ENCODE measurements at regions not wholly inside any gene's neighbourhood (a gene's known extent, or its start where the extent isn't known, plus 50 kb on each side); places are given as distances from the start of the nearest gene placed in this dataset.

DNA sequence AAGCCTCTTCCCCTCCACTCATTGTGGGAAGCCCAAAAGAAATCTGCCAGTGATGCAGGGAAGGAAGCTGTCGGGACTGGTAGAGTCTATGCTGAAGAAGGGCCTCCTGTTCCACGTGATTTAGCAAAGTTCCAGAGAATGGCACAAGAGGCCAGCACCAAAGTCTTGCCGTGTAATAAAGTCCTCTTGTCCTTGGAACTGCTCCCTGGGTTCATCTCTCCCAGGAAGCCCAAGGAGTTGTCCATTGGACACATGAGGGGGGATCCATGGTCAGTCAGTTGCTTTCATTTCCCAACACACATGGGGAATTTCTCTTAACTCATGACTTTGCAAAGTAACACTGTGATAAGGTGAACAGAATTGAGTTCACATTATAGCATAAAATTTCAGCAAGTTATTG lies 116.1 kb upstream of the RAB4A start:
- TF ChIP-seq CTCF (IDR thresholded peaks at IDR 0.05; ENCODE audit: low read depth, low read length, missing input control) (no peak), JUND (IDR thresholded peaks at IDR 0.05) (no peak), ATF3 (IDR thresholded peaks at IDR 0.05) (no peak), REST (IDR thresholded peaks at IDR 0.05) (no peak), TAF1 (conservative IDR thresholded peaks at IDR 0.05) (no peak), GABPA (IDR thresholded peaks at IDR 0.05 in 1 of 2, conservative IDR thresholded peaks at IDR 0.05 in 1 of 2) (no peak), MAX (IDR thresholded peaks at IDR 0.05) (no peak), FOXA1 (IDR thresholded peaks at IDR 0.05) (no peak), EGR1 (IDR thresholded peaks at IDR 0.05; ENCODE audit: low read depth in 2 of 2) (no peak), HNF4A (conservative IDR thresholded peaks at IDR 0.05) (no peak), RAD21 (IDR thresholded peaks at IDR 0.05) (no peak), RXRA (IDR thresholded peaks at IDR 0.05) (no peak), YY1 (IDR thresholded peaks at IDR 0.05) (no peak)
- TF ChIP-seq, protein P1, sequence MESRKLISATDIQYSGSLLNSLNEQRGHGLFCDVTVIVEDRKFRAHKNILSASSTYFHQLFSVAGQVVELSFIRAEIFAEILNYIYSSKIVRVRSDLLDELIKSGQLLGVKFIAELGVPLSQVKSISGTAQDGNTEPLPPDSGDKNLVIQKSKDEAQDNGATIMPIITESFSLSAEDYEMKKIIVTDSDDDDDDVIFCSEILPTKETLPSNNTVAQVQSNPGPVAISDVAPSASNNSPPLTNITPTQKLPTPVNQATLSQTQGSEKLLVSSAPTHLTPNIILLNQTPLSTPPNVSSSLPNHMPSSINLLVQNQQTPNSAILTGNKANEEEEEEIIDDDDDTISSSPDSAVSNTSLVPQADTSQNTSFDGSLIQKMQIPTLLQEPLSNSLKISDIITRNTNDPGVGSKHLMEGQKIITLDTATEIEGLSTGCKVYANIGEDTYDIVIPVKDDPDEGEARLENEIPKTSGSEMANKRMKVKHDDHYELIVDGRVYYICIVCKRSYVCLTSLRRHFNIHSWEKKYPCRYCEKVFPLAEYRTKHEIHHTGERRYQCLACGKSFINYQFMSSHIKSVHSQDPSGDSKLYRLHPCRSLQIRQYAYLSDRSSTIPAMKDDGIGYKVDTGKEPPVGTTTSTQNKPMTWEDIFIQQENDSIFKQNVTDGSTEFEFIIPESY (IDR thresholded peaks at IDR 0.05) = no peak

Data from liver (tissue), 3 donors.